HEK293T (cell line): ENCODE measurements at regions not wholly inside any gene's neighbourhood (a gene's known extent, or its start where the extent isn't known, plus 50 kb on each side); places are given as distances from the start of the nearest gene placed in this dataset.

ENCODE experiments used
- BHLHE40 ChIP-seq: fragments of 450-650 bp; IDR thresholded peaks from 2 replicates; pipeline ENCODE4 v1.6.1; 2016; ENCODE audit warnings: mild to moderate bottlenecking, moderate library complexity, borderline replicate concordance
- FOXA1 ChIP-seq: fragments of 450-650 bp; IDR thresholded peaks from 2 replicates; pipeline ENCODE4 v1.6.1; 2016; ENCODE audit warnings: mild to moderate bottlenecking
- FOXM1 ChIP-seq: fragments of 450-650 bp; IDR thresholded peaks from 2 replicates; pipeline ENCODE4 v1.6.1; 2017; ENCODE audit warnings: mild to moderate bottlenecking, borderline replicate concordance
- L3MBTL2 ChIP-seq: fragments of 450-650 bp; conservative IDR thresholded peaks from 2 replicates; pipeline ENCODE4 v1.6.1; 2016; ENCODE audit warnings: mild to moderate bottlenecking
- NFRKB ChIP-seq: fragments of 450-650 bp; IDR thresholded peaks from 2 replicates; pipeline ENCODE4 v1.6.1; 2016; ENCODE audit warnings: mild to moderate bottlenecking, moderate library complexity
- TARDBP ChIP-seq: fragments of 450-650 bp; IDR thresholded peaks from 2 replicates; pipeline ENCODE4 v1.6.1; 2016

GRCh38 chr18:59957957-59958356, 58.2 kb downstream of the PMAIP1 start:
- TF ChIP-seq NFRKB, result no peak
- no peak for TF ChIP-seq FOXA1
- TF ChIP-seq TARDBP, result no peak
- TF ChIP-seq BHLHE40, result no peak
- no peak for TF ChIP-seq L3MBTL2
- TF ChIP-seq FOXM1, result no peak
